ENCODE measurements at regions not wholly inside any gene's neighbourhood (a gene's known extent, or its start where the extent isn't known, plus 50 kb on each side); places are given as distances from the start of the nearest gene placed in this dataset.

- H3K4me3 ChIP-seq: no peak overlapping the region
- no peak overlapping the region for H3K27ac ChIP-seq
- H3K9me3 ChIP-seq: no peaks in the 10 kb centered on the region
- intact Hi-C loops (cut with DNase I; ENCODE audit: low total_unique reads): no loop called here
- DNase-seq: no peak
- TF ChIP-seq CTCF (IDR thresholded peaks at IDR 0.05): no peak
- H3K27me3 ChIP-seq: no peaks in the 10 kb centered on the region
- H3K36me3 ChIP-seq: peaks cover 31 to 44% (median 32%) of the 10 kb centered on the region in 3 donors
- no peaks in the 10 kb centered on the region for H3K4me1 ChIP-seq
Observed at GRCh38 chr6:144776031-144776819, 491.1 kb downstream of the UTRN start.

- Histone ChIP-seq H3K27ac (no peak overlapping the region), H3K4me3 (no peak overlapping the region), H3K36me3 (peaks cover 28 to 45% (median 29%) of the 10 kb centered on the region in 3 donors), H3K9me3 (no peaks in the 10 kb centered on the region), H3K27me3 (no peaks in the 10 kb centered on the region), H3K4me1 (no peaks in the 10 kb centered on the region)
- no peak for TF ChIP-seq CTCF (IDR thresholded peaks at IDR 0.05)
- intact Hi-C loops (cut with DNase I; ENCODE audit: low total_unique reads): no loop called here
- DNase-seq: no peak
Observed at GRCh38 chr6:144777249-144777648, 492.1 kb downstream of the UTRN start.

- H3K4me1 ChIP-seq: no peaks in the 10 kb centered on the region
- H3K27me3 ChIP-seq: no peaks in the 10 kb centered on the region
- no peak for TF ChIP-seq CTCF (IDR thresholded peaks at IDR 0.05)
- H3K4me3 ChIP-seq: no peak overlapping the region
- H3K27ac ChIP-seq: no peak overlapping the region
- H3K36me3 ChIP-seq: peaks cover 23 to 44% (median 26%) of the 10 kb centered on the region in 3 donors
- H3K9me3 ChIP-seq: no peaks in the 10 kb centered on the region
- DNase-seq: no peak
- intact Hi-C loops (cut with DNase I; ENCODE audit: low total_unique reads): no loop called here
Observed at GRCh38 chr6:144778056-144778455, 492.9 kb downstream of the UTRN start.

GRCh38 chr6:144778773-144779492, 493.8 kb downstream of the UTRN start:
- TF ChIP-seq CTCF (IDR thresholded peaks at IDR 0.05): no peak
- no peaks in the 10 kb centered on the region for H3K4me1 ChIP-seq
- no peak for DNase-seq
- intact Hi-C loops (cut with DNase I; ENCODE audit: low total_unique reads): no loop called here
- no peak overlapping the region for H3K4me3 ChIP-seq
- H3K36me3 ChIP-seq: peaks cover 19 to 35% (median 26%) of the 10 kb centered on the region in 3 donors
- H3K27me3 ChIP-seq: no peaks in the 10 kb centered on the region
- no peaks in the 10 kb centered on the region for H3K9me3 ChIP-seq
- no peak overlapping the region for H3K27ac ChIP-seq

GRCh38 chr6:144781836-144782235, 496.7 kb downstream of the UTRN start:
- peaks cover 0 to 16% (median 9%) of the 10 kb centered on the region in 3 donors for H3K36me3 ChIP-seq
- no peak for TF ChIP-seq CTCF (IDR thresholded peaks at IDR 0.05)
- intact Hi-C loops (cut with DNase I; ENCODE audit: low total_unique reads): no loop called here

More at GRCh38 chr6:144781836-144782235, 496.7 kb downstream of the UTRN start:
- Histone ChIP-seq H3K9me3 (no peaks in the 10 kb centered on the region), H3K4me1 (no peaks in the 10 kb centered on the region), H3K27me3 (no peaks in the 10 kb centered on the region), H3K27ac (no peak overlapping the region), H3K4me3 (no peak overlapping the region)
- no peak for DNase-seq

All from tibial artery (tissue), 4 donors.